ENCODE measurements at regions not wholly inside any gene's neighbourhood (a gene's known extent, or its start where the extent isn't known, plus 50 kb on each side); places are given as distances from the start of the nearest gene placed in this dataset.

DNA sequence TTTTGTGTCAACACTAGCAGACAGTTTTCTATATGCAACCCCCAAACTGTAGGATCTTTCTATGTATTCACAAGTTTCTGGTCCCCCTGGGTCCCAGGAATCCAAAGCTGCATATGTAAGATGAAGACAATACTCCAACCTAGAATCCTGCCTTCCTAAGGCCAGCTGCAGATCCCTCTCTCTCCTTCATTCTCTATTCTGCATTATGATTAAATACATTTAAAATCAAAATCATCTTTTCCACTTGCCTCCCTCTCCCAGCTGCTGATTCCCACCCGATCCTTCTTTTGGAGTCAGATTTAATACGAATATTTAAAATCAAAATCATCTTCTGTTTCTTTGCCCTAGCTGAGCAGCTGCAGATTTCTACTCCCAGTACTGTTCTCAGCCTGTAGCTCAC lies 783.0 kb upstream of the ZEB2 start:
- no peak overlapping the region for H3K4me3 ChIP-seq (replicated peaks; ENCODE audit: low read depth, low read length)
- TF ChIP-seq, protein P1, sequence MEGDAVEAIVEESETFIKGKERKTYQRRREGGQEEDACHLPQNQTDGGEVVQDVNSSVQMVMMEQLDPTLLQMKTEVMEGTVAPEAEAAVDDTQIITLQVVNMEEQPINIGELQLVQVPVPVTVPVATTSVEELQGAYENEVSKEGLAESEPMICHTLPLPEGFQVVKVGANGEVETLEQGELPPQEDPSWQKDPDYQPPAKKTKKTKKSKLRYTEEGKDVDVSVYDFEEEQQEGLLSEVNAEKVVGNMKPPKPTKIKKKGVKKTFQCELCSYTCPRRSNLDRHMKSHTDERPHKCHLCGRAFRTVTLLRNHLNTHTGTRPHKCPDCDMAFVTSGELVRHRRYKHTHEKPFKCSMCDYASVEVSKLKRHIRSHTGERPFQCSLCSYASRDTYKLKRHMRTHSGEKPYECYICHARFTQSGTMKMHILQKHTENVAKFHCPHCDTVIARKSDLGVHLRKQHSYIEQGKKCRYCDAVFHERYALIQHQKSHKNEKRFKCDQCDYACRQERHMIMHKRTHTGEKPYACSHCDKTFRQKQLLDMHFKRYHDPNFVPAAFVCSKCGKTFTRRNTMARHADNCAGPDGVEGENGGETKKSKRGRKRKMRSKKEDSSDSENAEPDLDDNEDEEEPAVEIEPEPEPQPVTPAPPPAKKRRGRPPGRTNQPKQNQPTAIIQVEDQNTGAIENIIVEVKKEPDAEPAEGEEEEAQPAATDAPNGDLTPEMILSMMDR (IDR thresholded peaks at IDR 0.05; ENCODE audit: low read depth, low read length, missing control alignments): no peak
- DNase-seq (ENCODE audit: extremely low read depth, low read depth): no peak

DNA sequence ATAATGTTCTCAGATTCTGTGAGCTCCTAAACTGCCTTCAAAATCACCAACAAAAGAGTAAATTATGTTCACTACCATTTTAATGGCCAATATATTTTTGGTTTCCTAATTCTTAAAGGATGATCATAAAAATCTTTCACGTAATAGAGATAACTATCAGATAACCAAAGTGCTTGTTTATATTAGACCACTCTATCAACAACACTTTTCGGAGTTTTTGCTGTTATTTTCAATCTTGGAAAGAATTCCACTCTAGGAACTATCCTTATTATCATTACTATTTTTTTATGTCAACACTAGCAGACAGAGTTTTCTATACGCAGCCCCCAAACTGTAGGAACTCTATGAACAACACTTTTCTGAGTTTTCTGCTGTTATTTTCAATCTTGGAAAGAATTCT lies 782.5 kb upstream of the ZEB2 start:
- no peak overlapping the region for H3K4me3 ChIP-seq (replicated peaks; ENCODE audit: low read depth, low read length)
- no peak for DNase-seq (ENCODE audit: extremely low read depth, low read depth)
- TF ChIP-seq, protein P1 (IDR thresholded peaks at IDR 0.05; ENCODE audit: low read depth, low read length, missing control alignments): no peak

GRCh38 chr2:145299368-145299767 lies 779.4 kb upstream of the ZEB2 start:
- DNase-seq (ENCODE audit: extremely low read depth, low read depth): no peak
- TF ChIP-seq, protein P1 (IDR thresholded peaks at IDR 0.05; ENCODE audit: low read depth, low read length, missing control alignments): no peak
- H3K4me3 ChIP-seq (replicated peaks; ENCODE audit: low read depth, low read length): no peak overlapping the region

DNA sequence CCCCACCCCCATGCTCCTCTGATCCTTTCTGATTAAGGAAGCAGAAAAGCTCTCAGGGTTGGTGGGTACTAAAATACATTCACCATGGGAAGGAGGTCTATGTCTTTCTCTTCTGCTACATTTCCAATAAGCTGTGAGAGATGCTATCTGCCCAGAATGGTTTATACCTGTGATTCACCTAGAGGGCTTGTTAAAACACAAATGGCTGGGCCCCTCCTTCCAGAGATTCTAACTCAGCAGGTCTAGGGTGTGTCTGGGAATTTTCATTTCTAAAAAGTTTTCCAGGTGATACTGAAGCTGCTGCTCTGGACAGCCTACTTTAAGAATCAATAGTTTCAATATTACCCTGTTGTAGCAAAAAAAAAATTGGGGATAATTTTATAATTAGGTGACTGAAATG lies 772.2 kb upstream of the ZEB2 start:
- DNase-seq (ENCODE audit: extremely low read depth, low read depth): no peak
- TF ChIP-seq, protein P1 (IDR thresholded peaks at IDR 0.05; ENCODE audit: low read depth, low read length, missing control alignments): no peak
- H3K4me3 ChIP-seq (replicated peaks; ENCODE audit: low read depth, low read length): no peak overlapping the region

DNA sequence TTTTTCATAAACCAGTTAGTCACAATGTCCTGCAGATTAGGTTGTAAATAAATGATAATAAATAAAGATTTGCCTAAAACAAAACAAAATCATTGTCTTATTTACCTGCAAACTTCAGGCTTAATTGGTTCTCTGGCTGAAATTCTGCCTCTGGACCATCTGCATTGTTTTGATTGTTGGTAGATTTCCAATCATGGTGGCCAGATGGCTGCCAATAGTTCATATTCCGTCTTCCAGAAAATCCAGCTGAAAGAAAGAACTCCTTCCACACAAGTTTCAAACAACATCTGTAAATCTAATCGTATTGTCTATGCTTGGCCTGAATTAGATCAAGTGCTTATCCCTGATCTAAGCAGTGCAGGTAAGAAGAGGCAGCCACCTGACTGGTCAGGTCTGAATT lies 771.1 kb upstream of the ZEB2 start:
- TF ChIP-seq, protein P1 (IDR thresholded peaks at IDR 0.05; ENCODE audit: low read depth, low read length, missing control alignments): no peak
- DNase-seq (ENCODE audit: extremely low read depth, low read depth): no peak

GRCh38 chr2:145289946-145290345 lies 770.0 kb upstream of the ZEB2 start:
- TF ChIP-seq, protein P1 (IDR thresholded peaks at IDR 0.05; ENCODE audit: low read depth, low read length, missing control alignments): no peak
- no peak for DNase-seq (ENCODE audit: extremely low read depth, low read depth)
- H3K4me3 ChIP-seq (replicated peaks; ENCODE audit: low read depth, low read length): no peak overlapping the region

More for the DNA sequence above, 771.1 kb upstream of the ZEB2 start:
- no peak overlapping the region for H3K4me3 ChIP-seq (replicated peaks; ENCODE audit: low read depth, low read length)

All from HFF-Myc (cell line).